CD14-positive monocyte (primary cell): ENCODE measurements at regions not wholly inside any gene's neighbourhood (a gene's known extent, or its start where the extent isn't known, plus 50 kb on each side); places are given as distances from the start of the nearest gene placed in this dataset.

Source experiments
- DNase-seq, 3 donors: peaks; one replicate each; pipeline ENCODE4 v3.0.0-alpha.2; 2011 to 2022
- H2AFZ ChIP-seq: 2 replicates; pipeline ENCODE4 v1.6.0; 2012; ENCODE audit warnings: mild to moderate bottlenecking, low read depth, low read length, inconsistent platforms; ENCODE audit not compliant: insufficient read depth, poor library complexity, severe bottlenecking
- H3K27ac ChIP-seq, 2 donors: 1 replicate in 1 of 2; 2 replicates in 1 of 2; pipeline ENCODE4 v1.5.1; 2012 to 2013; ENCODE audit warnings: low read length in 2 of 2, control low read depth in 1 of 2, inconsistent platforms in 1 of 2, low read depth in 1 of 2, mild to moderate bottlenecking in 1 of 2
- H3K27me3 ChIP-seq, 2 donors: one replicate each; pipeline versions ENCODE4 v1.6.0 to v1.6.1; 2011 to 2013; ENCODE audit warnings: low read length in 2 of 2; ENCODE audit not compliant: control insufficient read depth in 2 of 2, insufficient read depth in 2 of 2
- H3K36me3 ChIP-seq, 2 donors: replicated peaks in 1 of 2; 1 replicate in 1 of 2; 2 replicates in 1 of 2; pipeline versions ENCODE4 v1.5.1 to v1.6.1; 2012 to 2013; ENCODE audit warnings: low read length in 2 of 2, control low read depth in 1 of 2, inconsistent platforms in 1 of 2, mild to moderate bottlenecking in 1 of 2; ENCODE audit not compliant: insufficient read depth in 2 of 2, control insufficient read depth in 1 of 2
- H3K4me1 ChIP-seq, 2 donors: 1 replicate in 1 of 2; 2 replicates in 1 of 2; pipeline versions ENCODE4 v1.5.1 to v1.6.1; 2012 to 2013; ENCODE audit warnings: low read length in 2 of 2, control low read depth in 1 of 2, inconsistent platforms in 1 of 2, mild to moderate bottlenecking in 1 of 2, moderate library complexity in 1 of 2; ENCODE audit not compliant: insufficient read depth in 2 of 2, control insufficient read depth in 1 of 2
- H3K4me2 ChIP-seq: replicated peaks from 2 replicates; pipeline ENCODE3; 2012; ENCODE audit warnings: low read length, moderate library complexity, mild to moderate bottlenecking; ENCODE audit not compliant: poor library complexity, severe bottlenecking; ENCODE audit errors: extremely low read depth
- H3K4me3 ChIP-seq, 3 experiments: fragments of 200-600 bp in 1 of 3; sonication (generic) in 1 of 3; replicated peaks in 1 of 3; 1 replicate in 2 of 3; 2 replicates in 1 of 3; pipeline ENCODE4 v1.5.1; 2011 to 2013; ENCODE audit warnings: low read length in 3 of 3, mild to moderate bottlenecking in 3 of 3, control low read depth in 2 of 3, low read depth in 2 of 3, inconsistent platforms in 1 of 3, moderate library complexity in 1 of 3
- H3K79me2 ChIP-seq: 2 replicates; pipeline ENCODE4 v1.6.0; 2012; ENCODE audit warnings: mild to moderate bottlenecking, control low read depth, inconsistent platforms, low read length, moderate library complexity; ENCODE audit not compliant: insufficient read depth
- H3K9ac ChIP-seq: 2 replicates; pipeline ENCODE4 v1.6.0; 2017; ENCODE audit warnings: low read length, mild to moderate bottlenecking; ENCODE audit not compliant: insufficient read depth, poor library complexity, severe bottlenecking
- H3K9me3 ChIP-seq, 2 donors: replicated peaks in 1 of 2; 1 replicate in 1 of 2; 2 replicates in 1 of 2; pipeline versions ENCODE4 v1.5.1 to v1.6.1; 2012 to 2013; ENCODE audit warnings: low read length in 2 of 2, control low read depth in 1 of 2; ENCODE audit not compliant: control insufficient read depth in 1 of 2, insufficient read depth in 1 of 2
- H4K20me1 ChIP-seq: 2 replicates; pipeline ENCODE4 v1.6.0; 2012; ENCODE audit warnings: mild to moderate bottlenecking, low read length, control low read depth, moderate library complexity; ENCODE audit not compliant: insufficient read depth
- H3K27ac Mint-ChIP-seq, 7 donors: one replicate each; pipeline ENCODE4 v1.8.0; 2020; ENCODE audit warnings: mild to moderate bottlenecking in 7 of 7, mixed read lengths in 7 of 7, moderate library complexity in 6 of 7, inconsistent platforms in 2 of 7
- H3K27me3 Mint-ChIP-seq, 3 donors: one replicate each; pipeline ENCODE4 v1.8.0; 2021 to 2022; ENCODE audit warnings: low read depth in 3 of 3, mild to moderate bottlenecking in 3 of 3, mixed read lengths in 3 of 3, moderate library complexity in 3 of 3, inconsistent platforms in 1 of 3
- H3K36me3 Mint-ChIP-seq, 2 donors: one replicate each; pipeline ENCODE4 v1.8.0; 2020; ENCODE audit warnings: mixed read lengths in 2 of 2, inconsistent platforms in 1 of 2, mild to moderate bottlenecking in 1 of 2
- H3K4me1 Mint-ChIP-seq: one replicate; pipeline ENCODE4 v1.8.0; 2020; ENCODE audit warnings: mild to moderate bottlenecking, mixed read lengths
- H3K4me3 Mint-ChIP-seq, 2 donors: one replicate each; pipeline ENCODE4 v1.8.0; 2020; ENCODE audit warnings: mild to moderate bottlenecking in 2 of 2, mixed read lengths in 2 of 2, moderate library complexity in 1 of 2
- H3K9me3 Mint-ChIP-seq, 7 donors: one replicate each; pipeline ENCODE4 v1.8.0; 2020 to 2022; ENCODE audit warnings: mixed read lengths in 7 of 7, mild to moderate bottlenecking in 6 of 7, moderate library complexity in 6 of 7, inconsistent platforms in 2 of 7
- WGBS: methylation state at CpG from one replicate; pipeline ENCODE4 v1.1.5; 2013; ENCODE audit warnings: missing lambda C conversion rate; ENCODE audit not compliant: insufficient coverage; 5-methylcytosine and 5-hydroxymethylcytosine counted together
- intact Hi-C, 2 donors: fragments of 100-400 bp; cut with micrococcal nuclease; formaldehyde crosslinking; loops; one replicate each; pipeline versions ENCODE4 v1.15.0 to v1.15.1; 2023
- TF ChIP-seq, protein P1 (sequence below): fragments of 200-600 bp; IDR thresholded peaks from one replicate; pipeline ENCODE4 v1.8.0; 2022; ENCODE audit warnings: antibody characterized with exemption, mild to moderate bottlenecking

DNA sequence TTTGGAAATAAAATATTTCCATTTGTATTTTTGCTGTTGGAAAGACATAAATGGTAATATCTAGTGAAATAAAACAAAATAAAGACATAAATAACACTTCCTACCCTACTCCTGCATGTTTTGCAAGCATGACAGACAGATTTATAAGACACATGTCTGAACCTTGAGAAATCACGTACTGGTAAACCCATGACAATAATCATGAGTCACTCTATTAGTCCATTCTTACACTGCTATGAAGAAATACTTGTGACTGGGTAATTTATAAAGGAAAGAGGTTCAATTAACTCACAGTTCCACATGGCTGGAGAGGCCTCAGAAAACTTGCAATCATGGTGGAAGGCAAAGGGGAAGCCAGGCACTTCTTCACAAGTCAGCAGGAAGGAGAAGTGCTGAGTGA, 942.2 kb downstream of the REEP3 start:
- H3K4me3 Mint-ChIP-seq = no peak overlapping the region
- peaks cover 10 to 24% (median 14%) of the 10 kb centered on the region in 7 donors for H3K9me3 Mint-ChIP-seq
- no peaks in the 10 kb centered on the region for H3K4me1 Mint-ChIP-seq
- H3K27me3 ChIP-seq = no peaks in the 10 kb centered on the region
- no peak overlapping the region for H3K9ac ChIP-seq
- intact Hi-C loops = no loop called here
- H3K4me2 ChIP-seq = no peak overlapping the region
- DNase-seq = no peak
- H3K4me1 ChIP-seq = no peaks in the 10 kb centered on the region
- no peak overlapping the region for H3K27ac ChIP-seq
- no peak overlapping the region for H2AFZ ChIP-seq
- H3K27ac Mint-ChIP-seq = no peak overlapping the region
- no peak overlapping the region for H3K4me3 ChIP-seq
- H3K36me3 ChIP-seq = no peaks in the 10 kb centered on the region
- TF ChIP-seq, protein P1, sequence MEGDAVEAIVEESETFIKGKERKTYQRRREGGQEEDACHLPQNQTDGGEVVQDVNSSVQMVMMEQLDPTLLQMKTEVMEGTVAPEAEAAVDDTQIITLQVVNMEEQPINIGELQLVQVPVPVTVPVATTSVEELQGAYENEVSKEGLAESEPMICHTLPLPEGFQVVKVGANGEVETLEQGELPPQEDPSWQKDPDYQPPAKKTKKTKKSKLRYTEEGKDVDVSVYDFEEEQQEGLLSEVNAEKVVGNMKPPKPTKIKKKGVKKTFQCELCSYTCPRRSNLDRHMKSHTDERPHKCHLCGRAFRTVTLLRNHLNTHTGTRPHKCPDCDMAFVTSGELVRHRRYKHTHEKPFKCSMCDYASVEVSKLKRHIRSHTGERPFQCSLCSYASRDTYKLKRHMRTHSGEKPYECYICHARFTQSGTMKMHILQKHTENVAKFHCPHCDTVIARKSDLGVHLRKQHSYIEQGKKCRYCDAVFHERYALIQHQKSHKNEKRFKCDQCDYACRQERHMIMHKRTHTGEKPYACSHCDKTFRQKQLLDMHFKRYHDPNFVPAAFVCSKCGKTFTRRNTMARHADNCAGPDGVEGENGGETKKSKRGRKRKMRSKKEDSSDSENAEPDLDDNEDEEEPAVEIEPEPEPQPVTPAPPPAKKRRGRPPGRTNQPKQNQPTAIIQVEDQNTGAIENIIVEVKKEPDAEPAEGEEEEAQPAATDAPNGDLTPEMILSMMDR = no peak
- no CpG with 5 or more reads among the region's 1 CpG for WGBS
- no peaks in the 10 kb centered on the region for H3K27me3 Mint-ChIP-seq
- H3K79me2 ChIP-seq = no peaks in the 10 kb centered on the region
- H4K20me1 ChIP-seq = no peaks in the 10 kb centered on the region
- no peaks in the 10 kb centered on the region for H3K36me3 Mint-ChIP-seq
- peaks cover 20 to 25% of the 10 kb centered on the region in 2 donors for H3K9me3 ChIP-seq

DNA sequence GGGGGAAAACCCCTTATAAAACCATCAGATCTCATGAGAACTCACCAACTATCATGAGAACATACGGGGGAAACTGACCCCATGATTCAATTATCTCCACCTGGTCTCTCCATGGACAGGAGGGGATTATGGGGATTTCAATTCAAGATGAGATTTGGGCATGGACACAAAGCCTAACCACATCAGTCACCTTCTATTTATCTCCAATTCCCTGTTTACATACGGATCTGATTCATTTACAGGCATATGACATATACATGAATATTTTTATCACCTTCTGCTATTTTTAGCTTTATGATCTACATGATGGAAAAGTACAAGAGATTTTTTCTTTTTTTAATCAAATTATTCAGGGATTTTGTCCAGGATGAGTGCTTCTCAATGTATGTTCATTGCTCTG, 944.5 kb downstream of the REEP3 start:
- no CpG with 5 or more reads among the region's 2 CpGs for WGBS
- Histone ChIP-seq H3K27ac (no peak overlapping the region), H3K9ac (no peak overlapping the region), H3K79me2 (no peaks in the 10 kb centered on the region), H3K27me3 (no peaks in the 10 kb centered on the region), H3K36me3 (no peaks in the 10 kb centered on the region), H3K9me3 (peaks cover 24 to 25% of the 10 kb centered on the region in 2 donors), H2AFZ (no peak overlapping the region), H4K20me1 (no peaks in the 10 kb centered on the region), H3K4me3 (no peak overlapping the region), H3K4me1 (no peaks in the 10 kb centered on the region), H3K4me2 (no peak overlapping the region)
- H3K4me3 Mint-ChIP-seq = no peak overlapping the region
- peaks cover 14 to 34% (median 20%) of the 10 kb centered on the region in 7 donors for H3K9me3 Mint-ChIP-seq
- TF ChIP-seq, protein P1 = no peak
- H3K27ac Mint-ChIP-seq = no peak overlapping the region
- no peak for DNase-seq
- H3K4me1 Mint-ChIP-seq = no peaks in the 10 kb centered on the region
- no peaks in the 10 kb centered on the region for H3K27me3 Mint-ChIP-seq
- intact Hi-C loops = no loop called here
- H3K36me3 Mint-ChIP-seq = no peaks in the 10 kb centered on the region
